BJ (cell line): ENCODE measurements at regions not wholly inside any gene's neighbourhood (a gene's known extent, or its start where the extent isn't known, plus 50 kb on each side); places are given as distances from the start of the nearest gene placed in this dataset.

Source experiments
- CTCF ChIA-PET: fragments of 350-600 bp; formaldehyde crosslinking; extraction: SDS; loops from one replicate; lab custom pipeline; 2021; ENCODE audit warnings: antibody characterized with exemption, inconsistent platforms; lab: Yijun Ruan, JAX
- POLR2A ChIA-PET: fragments of 300-600 bp; sonication (Branson Sonifier 250); formaldehyde crosslinking; extraction: SDS; loops from one replicate; lab custom pipeline; 2021; ENCODE audit warnings: antibody characterized with exemption; lab: Charles Lee
- DNase-seq: peaks from one replicate; pipeline ENCODE4 v3.0.0-alpha.2; 2011; ENCODE audit warnings: low read depth
- H3K27me3 ChIP-seq: 2 replicates; pipeline ENCODE4 v1.6.0; 2011; ENCODE audit warnings: low read length; ENCODE audit not compliant: control insufficient read depth, insufficient read depth
- H3K36me3 ChIP-seq: 2 replicates; pipeline ENCODE4 v1.5.1; 2011; ENCODE audit warnings: low read length; ENCODE audit not compliant: control insufficient read depth, insufficient read depth
- H3K4me3 ChIP-seq: 2 replicates; pipeline ENCODE4 v1.5.1; 2011; ENCODE audit warnings: low read depth, mild to moderate bottlenecking, control low read depth, low read length
- CTCF ChIP-seq: IDR thresholded peaks from 2 replicates; pipeline ENCODE4 v1.5.1; 2011; ENCODE audit warnings: low read depth, mild to moderate bottlenecking, control low read depth, inconsistent platforms, low read length, moderate library complexity; ENCODE audit not compliant: insufficient read depth

DNA sequence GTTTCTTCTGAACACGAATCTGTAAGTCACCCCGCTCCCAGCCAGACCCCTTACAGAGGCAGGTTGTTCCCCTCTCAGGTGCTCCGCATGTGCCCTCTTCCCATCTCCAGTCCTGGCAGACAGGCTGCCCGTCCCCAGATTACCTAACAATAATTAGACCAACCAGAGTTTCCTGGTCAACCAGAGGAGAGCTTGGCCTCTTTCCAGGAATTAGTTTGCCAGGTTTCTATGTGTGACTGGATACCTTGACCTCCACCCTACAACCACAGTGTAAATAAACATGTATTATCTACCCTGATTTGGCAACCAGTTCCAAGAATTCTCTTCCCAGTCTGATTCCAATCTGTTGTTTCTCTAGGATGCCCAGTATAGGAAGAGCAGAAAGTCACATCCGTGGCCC, 178.0 kb upstream of the UMPS start:
- no peak for DNase-seq
- Histone ChIP-seq H3K36me3 (no peaks in the 10 kb centered on the region), H3K4me3 (no peak overlapping the region), H3K27me3 (no peaks in the 10 kb centered on the region)
- CTCF ChIA-PET: interaction anchor here (0.7 to 3.7 kb wide), 9 partner anchors 7 to 536 kb away, joined by 3 to 40 read pairs (median 5); no protein-coding TSS in a partner anchor
- POLR2A ChIA-PET: no interaction called here
- TF ChIP-seq CTCF: no peak

DNA sequence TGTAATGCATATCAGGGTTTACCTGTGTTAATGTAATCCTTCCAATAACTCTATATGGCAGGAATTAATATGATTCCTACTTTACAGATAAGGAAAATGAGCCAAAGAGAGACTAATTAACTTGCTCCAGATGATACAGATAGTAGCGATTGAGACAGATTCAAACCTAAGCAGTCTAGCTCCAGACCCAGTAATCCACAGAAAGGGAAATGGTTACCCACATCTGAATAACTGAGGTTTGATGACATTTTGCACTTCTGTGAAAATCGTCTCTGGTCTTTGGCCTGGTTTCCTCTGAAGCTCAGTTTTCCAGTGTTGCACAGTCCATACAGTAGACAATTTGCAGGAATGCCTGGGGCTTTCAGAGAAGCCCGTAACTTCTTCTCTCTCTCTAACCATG, 177.1 kb upstream of the UMPS start:
- no peak for TF ChIP-seq CTCF

GRCh38 chr3:124556636-124557035, 173.6 kb upstream of the UMPS start:
- DNase-seq: no peak
- POLR2A ChIA-PET: no interaction called here
- Histone ChIP-seq H3K36me3 (no peaks in the 10 kb centered on the region), H3K27me3 (0 out of 2 replicates have a peak, but pooled peaks cover 1% of the 10 kb centered on the region), H3K4me3 (no peak overlapping the region)
- CTCF ChIA-PET: interaction anchor here (1.0 to 2.4 kb wide), 3 partner anchors 9 to 540 kb away, joined by 3 to 5 read pairs (median 5); no protein-coding TSS in a partner anchor
- TF ChIP-seq CTCF: no peak

More for the DNA sequence above, 177.1 kb upstream of the UMPS start:
- ChIA-PET POLR2A (no interaction called here), CTCF (interaction anchor here (1.2 to 3.7 kb wide), 2 partner anchors 63 to 67 kb away, joined by 3 to 19 read pairs; no protein-coding TSS in a partner anchor)
- H3K27me3 ChIP-seq: no peaks in the 10 kb centered on the region
- DNase-seq: no peak
- H3K4me3 ChIP-seq: no peak overlapping the region
- H3K36me3 ChIP-seq: no peaks in the 10 kb centered on the region

DNA sequence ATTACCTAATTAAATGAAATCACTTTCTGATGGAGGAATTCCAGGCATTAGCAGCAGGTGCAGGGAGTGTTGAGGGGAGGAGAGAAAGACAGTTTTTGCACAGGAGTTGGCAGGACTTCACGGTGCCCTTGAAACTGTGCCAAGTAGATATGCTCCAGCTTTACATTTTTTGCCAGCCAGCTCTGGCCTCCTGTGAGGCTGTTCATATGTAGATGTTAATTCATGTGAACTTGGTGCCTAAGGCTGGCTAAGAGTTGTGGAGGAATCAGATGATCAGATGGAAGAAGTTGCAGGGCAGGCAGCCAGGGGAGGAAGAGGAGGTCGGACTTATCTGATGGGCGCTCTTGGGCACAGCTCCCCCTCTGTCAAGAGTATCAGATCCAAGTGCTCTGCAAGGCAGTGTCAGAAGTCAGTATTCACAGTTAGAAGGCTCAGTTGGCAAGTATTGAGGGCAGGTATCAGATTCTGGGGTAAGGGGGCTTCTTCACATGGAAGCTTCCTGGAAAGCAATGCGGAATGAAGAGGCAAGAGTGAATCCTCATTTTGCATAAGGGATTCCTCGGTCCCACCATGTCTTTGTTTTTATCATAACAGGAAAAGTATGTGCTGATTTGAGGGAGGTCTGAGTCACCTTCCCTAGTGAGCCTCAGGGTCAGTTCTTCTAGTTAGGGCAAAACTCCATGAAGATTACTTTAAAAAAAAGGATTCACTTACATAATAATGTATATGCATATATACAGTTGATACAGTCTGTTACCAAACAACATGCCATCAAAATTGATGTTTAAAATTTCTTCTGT, 172.6 kb upstream of the UMPS start:
- no peak overlapping the region for H3K4me3 ChIP-seq
- CTCF ChIA-PET: interaction anchor here (0.7 to 10.4 kb wide), 6 partner anchors 8 to 541 kb away, joined by 3 to 189 read pairs (median 5); no protein-coding TSS in a partner anchor
- H3K27me3 ChIP-seq: 0 out of 2 replicates have a peak, but pooled peaks cover 1% of the 10 kb centered on the region
- TF ChIP-seq CTCF: no peak
- POLR2A ChIA-PET: no interaction called here
- DNase-seq: no peak
- H3K36me3 ChIP-seq: no peaks in the 10 kb centered on the region
